Fibroblast of pulmonary artery (primary cell): ENCODE measurements at regions not wholly inside any gene's neighbourhood (a gene's known extent, or its start where the extent isn't known, plus 50 kb on each side); places are given as distances from the start of the nearest gene placed in this dataset.

Experiments used
- DNase-seq: peaks from one replicate; pipeline ENCODE4 v3.0.0-alpha.2; 2010; ENCODE audit warnings: low read depth
- H3K4me3 ChIP-seq: replicated peaks from 2 replicates; pipeline ENCODE4 v1.5.1; 2011; ENCODE audit warnings: low read depth, mild to moderate bottlenecking, control low read depth, low read length, moderate library complexity
- CTCF ChIP-seq: IDR thresholded peaks from 2 replicates; pipeline ENCODE4 v1.5.1; 2011; ENCODE audit warnings: mild to moderate bottlenecking, control low read depth, low read length, inconsistent platforms; ENCODE audit errors: missing control alignments

DNA sequence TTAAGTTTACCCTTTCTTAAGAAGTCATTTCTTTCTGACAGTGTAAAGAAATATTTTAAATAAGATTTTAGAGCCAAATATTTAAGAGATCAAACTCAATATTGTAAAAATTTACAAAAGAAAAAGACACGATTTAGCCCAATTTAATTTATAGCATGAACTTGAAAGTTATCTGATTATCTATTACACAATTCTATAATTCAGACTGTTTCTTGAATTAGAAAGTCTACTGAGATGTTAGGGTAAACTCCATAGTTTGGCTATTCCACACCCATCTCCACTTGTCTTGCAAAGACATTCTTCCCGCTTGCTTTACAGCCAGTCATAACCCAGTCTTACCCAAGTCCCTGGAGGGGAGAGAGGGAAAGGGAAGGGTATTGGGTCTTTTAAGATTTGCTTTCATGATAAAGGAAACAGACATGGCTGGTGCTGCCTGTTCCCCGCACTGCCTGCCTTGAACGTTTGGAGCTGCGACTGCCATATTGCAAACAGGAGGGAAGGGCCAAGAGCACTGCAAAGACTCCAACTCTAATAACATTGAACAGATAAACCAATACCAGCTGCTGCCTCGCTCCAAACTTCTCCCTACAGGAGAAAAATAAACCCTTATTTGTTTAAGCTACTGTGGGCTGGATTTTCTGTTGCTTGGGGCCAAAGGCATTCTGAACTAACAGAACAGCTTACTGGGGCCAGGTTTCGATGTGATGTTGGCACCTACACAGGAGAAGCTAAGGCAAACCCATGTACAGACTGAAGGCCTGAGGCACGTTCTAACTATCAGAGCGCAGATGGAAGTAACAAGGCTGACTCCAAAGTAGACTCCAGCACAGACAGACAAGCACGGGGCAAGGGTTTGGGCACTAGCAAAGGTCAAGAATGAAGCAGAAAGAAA lies 552.3 kb upstream of the JARID2 start:
- no peak for TF ChIP-seq CTCF
- no peak for DNase-seq
- H3K4me3 ChIP-seq = no peak overlapping the region

DNA sequence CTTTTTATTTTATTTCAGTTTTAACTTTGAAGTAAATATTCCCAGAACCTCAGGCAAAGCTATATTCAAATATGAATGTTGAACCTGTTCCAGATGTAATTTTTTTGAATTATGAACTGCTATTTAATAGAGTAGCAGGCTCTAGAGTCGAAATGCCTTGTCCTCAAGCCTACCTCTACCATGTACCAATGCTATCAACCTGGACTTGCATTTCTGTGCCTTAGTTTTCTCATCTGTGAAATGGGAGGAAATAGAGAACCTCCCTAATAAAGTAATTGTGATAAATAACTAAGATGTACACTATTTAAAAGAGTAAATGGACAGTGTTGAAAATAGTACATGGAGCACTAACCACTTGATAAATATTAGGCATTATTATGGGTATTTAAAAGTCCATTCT lies 551.6 kb upstream of the JARID2 start:
- TF ChIP-seq CTCF = no peak
- H3K4me3 ChIP-seq = no peak overlapping the region
- DNase-seq = no peak

- no peak for DNase-seq
- H3K4me3 ChIP-seq = no peak overlapping the region
Observed at GRCh38 chr6:14695579-14695978, 550.3 kb upstream of the JARID2 start.

DNA sequence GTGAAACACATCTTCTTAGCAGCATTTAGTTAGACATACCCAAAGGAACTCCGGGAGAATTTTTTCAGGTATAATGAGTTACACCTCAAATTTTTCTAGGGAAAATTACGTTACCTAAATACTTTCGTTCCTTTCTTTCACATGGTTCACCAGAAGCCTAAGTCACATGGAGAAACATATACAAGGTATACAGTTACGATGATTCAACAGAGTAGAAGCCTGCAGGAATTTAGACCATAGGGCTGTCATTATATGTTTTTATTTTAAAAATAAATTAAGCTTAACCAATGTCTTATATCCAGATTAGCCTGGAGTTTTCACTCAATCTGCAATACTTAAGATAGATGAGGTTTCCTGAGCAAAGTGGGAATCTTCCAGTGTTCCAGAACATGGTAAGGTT lies 549.5 kb upstream of the JARID2 start:
- DNase-seq = no peak
- no peak for TF ChIP-seq CTCF
- H3K4me3 ChIP-seq = no peak overlapping the region

More at GRCh38 chr6:14695579-14695978, 550.3 kb upstream of the JARID2 start:
- no peak for TF ChIP-seq CTCF

GRCh38 chr6:14697427-14697826 lies 548.4 kb upstream of the JARID2 start:
- DNase-seq = no peak
- H3K4me3 ChIP-seq = no peak overlapping the region
- no peak for TF ChIP-seq CTCF

DNA sequence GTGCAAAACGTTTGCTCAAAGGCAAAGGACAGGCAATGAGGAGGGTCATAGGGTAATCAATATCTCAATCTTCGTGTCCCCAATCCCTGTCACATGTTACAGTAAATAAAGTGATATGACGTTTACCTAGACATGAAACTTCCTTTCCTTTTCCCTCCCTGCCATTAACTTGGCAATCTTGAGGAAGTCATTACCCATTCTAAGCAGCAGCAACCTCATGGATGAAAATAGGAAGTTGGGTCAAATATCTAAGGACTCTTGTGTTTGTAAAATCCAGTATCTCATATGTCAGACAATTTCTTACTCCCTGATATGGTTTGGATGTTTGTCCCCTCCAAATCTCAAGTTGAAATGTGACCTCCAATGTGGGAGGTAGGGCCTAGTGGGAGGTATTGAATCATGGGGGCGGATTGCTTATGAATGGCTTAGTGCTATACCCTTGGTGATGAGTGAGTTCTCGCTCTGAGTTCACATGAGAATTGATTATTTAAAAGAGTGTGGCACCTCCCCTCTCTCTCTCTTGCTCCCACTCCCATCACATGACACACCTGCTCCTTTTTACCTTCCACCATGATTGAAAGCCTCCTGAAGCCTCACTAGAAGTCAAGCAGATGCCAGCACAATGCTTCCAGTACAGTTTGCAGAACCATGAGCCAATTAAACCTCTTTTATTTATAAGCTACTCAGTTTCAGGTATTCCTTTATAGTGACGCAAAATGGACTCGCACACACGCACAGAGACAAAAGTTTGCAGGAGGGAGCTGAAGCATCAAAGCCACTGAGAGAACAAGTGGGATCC lies 545.9 kb upstream of the JARID2 start:
- DNase-seq = no peak
- TF ChIP-seq CTCF = no peak
- H3K4me3 ChIP-seq = no peak overlapping the region
